ENCODE measurements at regions not wholly inside any gene's neighbourhood (a gene's known extent, or its start where the extent isn't known, plus 50 kb on each side); places are given as distances from the start of the nearest gene placed in this dataset.

DNA sequence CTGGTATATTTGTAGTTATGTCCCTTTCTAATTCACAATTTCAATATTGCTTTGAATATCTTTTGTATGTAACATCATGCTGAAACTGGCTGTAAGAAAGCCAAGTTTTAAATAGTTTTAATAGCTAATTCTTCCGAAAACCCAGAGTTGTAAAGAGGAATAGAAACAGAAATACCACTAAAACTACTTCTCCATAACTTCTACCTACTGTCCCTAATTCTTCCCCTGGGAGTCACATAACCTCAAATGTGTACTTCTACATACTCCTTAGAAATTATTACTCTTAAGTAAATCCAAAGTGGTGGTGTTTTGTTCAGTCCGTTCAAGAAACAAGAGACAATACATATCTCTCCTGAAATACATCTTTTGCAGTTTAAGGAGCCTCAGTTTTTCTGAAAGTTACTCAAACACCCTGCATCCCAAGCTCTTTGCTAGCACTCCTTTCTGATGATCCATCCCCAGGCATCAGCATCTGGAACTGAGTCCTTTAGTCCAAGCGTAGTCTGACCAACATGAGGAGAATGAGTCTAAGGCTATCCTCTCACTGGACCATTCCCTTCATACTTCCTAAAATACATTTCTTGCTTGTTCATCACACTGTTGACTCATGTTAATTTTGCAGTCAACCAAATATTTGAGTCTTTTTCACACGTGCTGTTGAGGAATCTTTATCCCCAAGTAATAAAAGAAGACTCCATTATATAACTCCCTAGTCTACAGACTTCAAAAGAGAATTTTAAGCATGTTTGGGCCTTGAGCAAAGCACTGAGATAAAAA, 214.3 kb upstream of the NUDT4 start:
- TF ChIP-seq, protein P1, sequence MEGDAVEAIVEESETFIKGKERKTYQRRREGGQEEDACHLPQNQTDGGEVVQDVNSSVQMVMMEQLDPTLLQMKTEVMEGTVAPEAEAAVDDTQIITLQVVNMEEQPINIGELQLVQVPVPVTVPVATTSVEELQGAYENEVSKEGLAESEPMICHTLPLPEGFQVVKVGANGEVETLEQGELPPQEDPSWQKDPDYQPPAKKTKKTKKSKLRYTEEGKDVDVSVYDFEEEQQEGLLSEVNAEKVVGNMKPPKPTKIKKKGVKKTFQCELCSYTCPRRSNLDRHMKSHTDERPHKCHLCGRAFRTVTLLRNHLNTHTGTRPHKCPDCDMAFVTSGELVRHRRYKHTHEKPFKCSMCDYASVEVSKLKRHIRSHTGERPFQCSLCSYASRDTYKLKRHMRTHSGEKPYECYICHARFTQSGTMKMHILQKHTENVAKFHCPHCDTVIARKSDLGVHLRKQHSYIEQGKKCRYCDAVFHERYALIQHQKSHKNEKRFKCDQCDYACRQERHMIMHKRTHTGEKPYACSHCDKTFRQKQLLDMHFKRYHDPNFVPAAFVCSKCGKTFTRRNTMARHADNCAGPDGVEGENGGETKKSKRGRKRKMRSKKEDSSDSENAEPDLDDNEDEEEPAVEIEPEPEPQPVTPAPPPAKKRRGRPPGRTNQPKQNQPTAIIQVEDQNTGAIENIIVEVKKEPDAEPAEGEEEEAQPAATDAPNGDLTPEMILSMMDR (IDR thresholded peaks at IDR 0.05; ENCODE audit: borderline replicate concordance, extremely low read depth, insufficient read depth), result no peak
- no peaks in the 10 kb centered on the region for H3K9me3 ChIP-seq (ENCODE audit: control insufficient read depth in 2 of 3, insufficient read depth in 1 of 3, low read length in 3 of 3)
- H3K4me3 ChIP-seq (ENCODE audit: low read length in 3 of 3), result no peak overlapping the region
- intact Hi-C loops (cut with DNase I), result no loop called here
- H3K27me3 ChIP-seq (ENCODE audit: control insufficient read depth, insufficient read depth, low read length), result no peaks in the 10 kb centered on the region
- FAIRE-seq, result no peak
- H3K27ac ChIP-seq (ENCODE audit: low read depth in 2 of 2, low read length in 2 of 2), result no peak overlapping the region
- no peaks in the 10 kb centered on the region for H3K36me3 ChIP-seq (ENCODE audit: control insufficient read depth in 2 of 3, insufficient read depth in 3 of 3, low read length in 3 of 3)
- no peaks in the 10 kb centered on the region for H3K4me1 ChIP-seq (ENCODE audit: control insufficient read depth in 2 of 3, insufficient read depth in 2 of 3, low read depth in 1 of 3, low read length in 3 of 3)
- H3K9ac ChIP-seq (ENCODE audit: low read length in 3 of 3), result no peak overlapping the region
- DNase-seq, result no peak

DNA sequence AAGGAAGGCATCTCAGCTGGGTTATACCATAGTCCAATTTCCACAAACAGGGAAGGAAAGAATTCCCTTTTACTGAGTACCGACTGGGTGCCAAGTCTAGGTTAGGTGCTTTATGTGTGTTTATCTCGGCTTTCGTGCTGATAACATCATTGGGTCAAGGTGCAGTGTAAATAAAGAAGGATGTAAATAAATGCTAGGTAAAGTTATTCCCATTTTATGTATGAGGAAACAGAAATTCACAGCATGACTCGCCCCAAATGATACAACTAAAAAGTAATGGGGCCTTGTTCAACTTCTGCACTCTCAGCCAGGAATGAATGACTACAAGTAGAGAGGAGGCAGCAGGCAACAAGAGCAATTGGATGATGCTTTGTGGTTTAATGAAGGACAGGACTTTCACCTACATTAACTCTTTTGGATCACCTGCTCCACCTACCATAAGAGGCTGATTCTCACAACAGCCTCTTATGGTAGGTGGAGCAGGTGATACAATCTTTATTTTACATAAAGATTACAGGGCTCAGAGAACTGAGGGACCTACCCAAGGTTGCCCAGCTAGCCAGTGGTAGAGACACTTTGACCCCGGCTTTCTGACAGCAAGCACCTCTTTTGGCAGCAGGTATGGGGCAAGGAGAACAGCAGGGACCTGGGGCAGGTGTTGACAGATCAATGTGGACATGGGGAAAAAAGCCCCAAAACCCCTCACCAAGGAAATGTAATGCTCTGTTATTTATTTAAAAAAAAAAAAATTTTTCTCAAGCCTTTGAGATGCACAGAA, 213.4 kb upstream of the NUDT4 start:
- FAIRE-seq (no peak), DNase-seq (no peak)
- intact Hi-C loops (cut with DNase I), result no loop called here
- Histone ChIP-seq H3K4me3 (ENCODE audit: low read length in 3 of 3) (no peak overlapping the region), H3K36me3 (ENCODE audit: control insufficient read depth in 2 of 3, insufficient read depth in 3 of 3, low read length in 3 of 3) (no peaks in the 10 kb centered on the region), H3K27me3 (ENCODE audit: control insufficient read depth, insufficient read depth, low read length) (no peaks in the 10 kb centered on the region), H3K9me3 (ENCODE audit: control insufficient read depth in 2 of 3, insufficient read depth in 1 of 3, low read length in 3 of 3) (no peaks in the 10 kb centered on the region), H3K9ac (ENCODE audit: low read length in 3 of 3) (no peak overlapping the region), H3K27ac (ENCODE audit: low read depth in 2 of 2, low read length in 2 of 2) (no peak overlapping the region), H3K4me1 (ENCODE audit: control insufficient read depth in 2 of 3, insufficient read depth in 2 of 3, low read depth in 1 of 3, low read length in 3 of 3) (no peaks in the 10 kb centered on the region)
- TF ChIP-seq, protein P1 (IDR thresholded peaks at IDR 0.05; ENCODE audit: borderline replicate concordance, extremely low read depth, insufficient read depth), result no peak

DNA sequence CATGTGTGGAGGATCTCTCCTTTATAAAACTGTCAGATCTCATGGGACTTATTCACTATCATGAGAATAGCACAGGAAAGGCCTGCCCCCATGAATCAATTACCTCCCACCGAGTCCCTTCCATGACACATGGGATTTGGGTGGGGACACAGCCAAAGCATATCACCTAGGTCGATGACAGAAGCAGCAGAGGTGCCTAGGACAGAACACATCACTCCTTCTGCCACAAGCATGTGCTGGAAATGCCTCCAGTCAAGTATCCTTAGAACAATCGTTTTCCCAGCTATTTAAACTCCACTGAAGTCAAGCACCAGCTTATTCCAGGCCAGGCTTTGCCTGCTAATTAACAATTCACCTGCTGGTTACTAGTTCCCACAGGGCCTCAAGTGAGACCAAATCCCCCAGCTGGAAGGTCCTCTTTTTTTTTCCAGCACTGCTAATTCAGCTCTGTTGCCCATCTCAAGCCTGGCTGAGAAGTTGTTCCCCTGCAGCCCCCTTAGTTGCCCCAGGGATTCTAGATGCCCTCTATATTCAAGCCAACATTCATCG, 212.3 kb upstream of the NUDT4 start:
- Histone ChIP-seq H3K9ac (ENCODE audit: low read length in 3 of 3) (no peak overlapping the region), H3K27me3 (ENCODE audit: control insufficient read depth, insufficient read depth, low read length) (no peaks in the 10 kb centered on the region), H3K9me3 (ENCODE audit: control insufficient read depth in 2 of 3, insufficient read depth in 1 of 3, low read length in 3 of 3) (no peaks in the 10 kb centered on the region), H3K4me1 (ENCODE audit: control insufficient read depth in 2 of 3, insufficient read depth in 2 of 3, low read depth in 1 of 3, low read length in 3 of 3) (no peaks in the 10 kb centered on the region), H3K4me3 (ENCODE audit: low read length in 3 of 3) (no peak overlapping the region), H3K36me3 (ENCODE audit: control insufficient read depth in 2 of 3, insufficient read depth in 3 of 3, low read length in 3 of 3) (no peaks in the 10 kb centered on the region), H3K27ac (ENCODE audit: low read depth in 2 of 2, low read length in 2 of 2) (no peak overlapping the region)
- intact Hi-C loops (cut with DNase I), result no loop called here
- DNase-seq, result no peak
- FAIRE-seq, result no peak
- TF ChIP-seq, protein P1 (IDR thresholded peaks at IDR 0.05; ENCODE audit: borderline replicate concordance, extremely low read depth, insufficient read depth), result no peak

Data from kidney (tissue), 13 donors.